Subcutaneous abdominal adipose tissue (tissue), 5 donors: ENCODE measurements at regions not wholly inside any gene's neighbourhood (a gene's known extent, or its start where the extent isn't known, plus 50 kb on each side); places are given as distances from the start of the nearest gene placed in this dataset.

Source experiments
- H3K27ac ChIP-seq: one replicate; pipeline ENCODE4 v1.7.0; 2013; ENCODE audit warnings: low read depth, mild to moderate bottlenecking, inconsistent platforms, low read length, moderate library complexity
- H3K27me3 ChIP-seq, 5 donors: one replicate each; pipeline ENCODE4 v1.7.0; 2013; ENCODE audit warnings: low read length in 5 of 5, inconsistent platforms in 1 of 5; ENCODE audit not compliant: control insufficient read depth in 5 of 5, insufficient read depth in 4 of 5
- H3K36me3 ChIP-seq, 5 donors: one replicate each; pipeline ENCODE4 v1.7.0; 2013; ENCODE audit warnings: low read length in 5 of 5; ENCODE audit not compliant: control insufficient read depth in 5 of 5, insufficient read depth in 5 of 5
- H3K4me1 ChIP-seq, 5 donors: one replicate each; pipeline ENCODE4 v1.7.0; 2013; ENCODE audit warnings: low read length in 5 of 5, mild to moderate bottlenecking in 3 of 5, moderate library complexity in 1 of 5; ENCODE audit not compliant: control insufficient read depth in 5 of 5, insufficient read depth in 5 of 5
- H3K4me3 ChIP-seq, 5 donors: one replicate each; pipeline ENCODE4 v1.7.0; 2013; ENCODE audit warnings: low read length in 5 of 5, low read depth in 1 of 5
- H3K9ac ChIP-seq, 5 donors: one replicate each; pipeline ENCODE4 v1.7.0; 2013; ENCODE audit warnings: low read length in 5 of 5, mild to moderate bottlenecking in 4 of 5, moderate library complexity in 3 of 5
- H3K9me3 ChIP-seq, 5 donors: one replicate each; pipeline ENCODE4 v1.7.0; 2013; ENCODE audit warnings: low read length in 5 of 5; ENCODE audit not compliant: control insufficient read depth in 5 of 5
- donor health status: healthy.
- donor health status: healthy.
- donor health status: healthy.
- donor health status: healthy.
- donor health status: healthy.

- Histone ChIP-seq H3K27me3 (peaks cover 0 to 4% (median 0%) of the 10 kb centered on the region in 5 donors), H3K36me3 (no peaks in the 10 kb centered on the region), H3K4me1 (no peaks in the 10 kb centered on the region), H3K4me3 (no peak overlapping the region), H3K9me3 (no peaks in the 10 kb centered on the region), H3K9ac (no peak overlapping the region), H3K27ac (no peak overlapping the region)
Observed at GRCh38 chr20:6604179-6604578, 163.3 kb upstream of the BMP2 start.

GRCh38 chr20:6599876-6600735 is 167.4 kb upstream of the BMP2 start:
- Histone ChIP-seq H3K27me3 (peaks cover 0 to 4% (median 0%) of the 10 kb centered on the region in 5 donors), H3K4me1 (peaks cover 0 to 11% (median 8%) of the 10 kb centered on the region in 5 donors), H3K27ac (no peak overlapping the region), H3K9me3 (no peaks in the 10 kb centered on the region), H3K9ac (no peak overlapping the region), H3K36me3 (no peaks in the 10 kb centered on the region), H3K4me3 (no peak overlapping the region)

- Histone ChIP-seq H3K27ac (no peak overlapping the region), H3K4me3 (peak overlapping the region in 1 of 5 donors; percentile 20), H3K9me3 (no peaks in the 10 kb centered on the region), H3K27me3 (peaks cover 0 to 4% (median 0%) of the 10 kb centered on the region in 5 donors), H3K36me3 (no peaks in the 10 kb centered on the region), H3K4me1 (peaks cover 0 to 11% (median 8%) of the 10 kb centered on the region in 5 donors), H3K9ac (no peak overlapping the region)
Observed at GRCh38 chr20:6595704-6596103, 171.8 kb upstream of the BMP2 start.

- Histone ChIP-seq H3K4me1 (peaks cover 0 to 10% (median 7%) of the 10 kb centered on the region in 5 donors), H3K9me3 (no peaks in the 10 kb centered on the region), H3K27me3 (peaks cover 0 to 4% (median 0%) of the 10 kb centered on the region in 5 donors), H3K27ac (no peak overlapping the region), H3K4me3 (no peak overlapping the region), H3K9ac (no peak overlapping the region), H3K36me3 (no peaks in the 10 kb centered on the region)
Observed at GRCh38 chr20:6590891-6591637, 176.4 kb upstream of the BMP2 start.

GRCh38 chr20:6588296-6588695 is 179.2 kb upstream of the BMP2 start:
- Histone ChIP-seq H3K36me3 (no peaks in the 10 kb centered on the region), H3K27me3 (peaks cover 0 to 3% (median 0%) of the 10 kb centered on the region in 5 donors), H3K27ac (no peak overlapping the region), H3K9me3 (no peaks in the 10 kb centered on the region), H3K4me3 (no peak overlapping the region), H3K9ac (no peak overlapping the region), H3K4me1 (no peaks in the 10 kb centered on the region)

- no peaks in the 10 kb centered on the region for H3K36me3 ChIP-seq
- H3K27ac ChIP-seq: no peak overlapping the region
- no peaks in the 10 kb centered on the region for H3K9me3 ChIP-seq
- peaks cover 0 to 3% (median 0%) of the 10 kb centered on the region in 5 donors for H3K27me3 ChIP-seq
- H3K9ac ChIP-seq: no peak overlapping the region
- H3K4me1 ChIP-seq: no peaks in the 10 kb centered on the region
- no peak overlapping the region for H3K4me3 ChIP-seq
Observed at GRCh38 chr20:6583134-6583738, 184.2 kb upstream of the BMP2 start.

GRCh38 chr20:6582449-6582848 is 185.0 kb upstream of the BMP2 start:
- no peaks in the 10 kb centered on the region for H3K36me3 ChIP-seq
- no peak overlapping the region for H3K27ac ChIP-seq
- no peak overlapping the region for H3K4me3 ChIP-seq
- no peaks in the 10 kb centered on the region for H3K4me1 ChIP-seq
- peaks cover 0 to 3% (median 0%) of the 10 kb centered on the region in 5 donors for H3K27me3 ChIP-seq
- H3K9ac ChIP-seq: no peak overlapping the region
- no peaks in the 10 kb centered on the region for H3K9me3 ChIP-seq

- Histone ChIP-seq H3K9me3 (no peaks in the 10 kb centered on the region), H3K27me3 (peaks cover 0 to 3% (median 0%) of the 10 kb centered on the region in 5 donors), H3K9ac (no peak overlapping the region), H3K4me3 (no peak overlapping the region), H3K27ac (no peak overlapping the region), H3K36me3 (no peaks in the 10 kb centered on the region), H3K4me1 (no peaks in the 10 kb centered on the region)
Observed at GRCh38 chr20:6580486-6580885, 187.0 kb upstream of the BMP2 start.

- no peak overlapping the region for H3K4me3 ChIP-seq
- no peaks in the 10 kb centered on the region for H3K4me1 ChIP-seq
- H3K9me3 ChIP-seq: no peaks in the 10 kb centered on the region
- H3K27me3 ChIP-seq: peaks cover 0 to 3% (median 0%) of the 10 kb centered on the region in 5 donors
- no peaks in the 10 kb centered on the region for H3K36me3 ChIP-seq
- no peak overlapping the region for H3K9ac ChIP-seq
- no peak overlapping the region for H3K27ac ChIP-seq
Observed at GRCh38 chr20:6579824-6580223, 187.7 kb upstream of the BMP2 start.

- Histone ChIP-seq H3K27ac (no peak overlapping the region), H3K9ac (no peak overlapping the region), H3K4me1 (no peaks in the 10 kb centered on the region), H3K4me3 (no peak overlapping the region), H3K9me3 (no peaks in the 10 kb centered on the region), H3K27me3 (peaks cover 0 to 3% (median 0%) of the 10 kb centered on the region in 5 donors), H3K36me3 (no peaks in the 10 kb centered on the region)
Observed at GRCh38 chr20:6579417-6579816, 188.1 kb upstream of the BMP2 start.
